Jurkat, Clone E6-1 (cell line): ENCODE measurements at regions not wholly inside any gene's neighbourhood (a gene's known extent, or its start where the extent isn't known, plus 50 kb on each side); places are given as distances from the start of the nearest gene placed in this dataset.

ENCODE experiments used
- DNase-seq: peaks from one replicate; pipeline ENCODE4 v3.0.0-alpha.2; 2011; ENCODE audit warnings: low read depth, low spot score
- H3K4me3 ChIP-seq: 2 replicates; pipeline ENCODE4 v1.5.1; 2011; ENCODE audit warnings: mild to moderate bottlenecking, low read length, control low read depth, moderate library complexity

DNA sequence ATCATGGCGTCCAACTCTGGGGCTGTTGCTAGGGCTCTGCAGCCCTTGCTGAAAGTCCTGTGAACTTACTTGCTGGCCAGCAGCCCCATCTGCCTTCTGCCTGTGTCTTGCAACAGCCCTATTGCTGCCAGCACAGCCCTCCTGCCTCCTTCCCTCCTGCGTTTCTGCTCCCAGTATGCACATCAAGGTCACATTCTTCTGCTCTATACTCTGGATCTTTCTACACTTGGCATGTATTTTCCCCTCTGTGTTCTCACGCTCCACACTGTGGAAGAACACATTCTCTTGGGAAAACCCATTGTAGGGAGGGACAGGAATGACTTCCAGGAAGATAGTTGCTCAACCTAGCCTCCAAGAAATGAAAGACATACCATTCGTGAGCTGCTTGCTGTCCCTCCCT is 80.9 kb upstream of the PHACTR2 start:
- H3K4me3 ChIP-seq, result no peak overlapping the region
- DNase-seq, result no peak

GRCh38 chr6:143595251-143596036 is 82.3 kb upstream of the PHACTR2 start:
- no peak for DNase-seq
- H3K4me3 ChIP-seq, result no peak overlapping the region

DNA sequence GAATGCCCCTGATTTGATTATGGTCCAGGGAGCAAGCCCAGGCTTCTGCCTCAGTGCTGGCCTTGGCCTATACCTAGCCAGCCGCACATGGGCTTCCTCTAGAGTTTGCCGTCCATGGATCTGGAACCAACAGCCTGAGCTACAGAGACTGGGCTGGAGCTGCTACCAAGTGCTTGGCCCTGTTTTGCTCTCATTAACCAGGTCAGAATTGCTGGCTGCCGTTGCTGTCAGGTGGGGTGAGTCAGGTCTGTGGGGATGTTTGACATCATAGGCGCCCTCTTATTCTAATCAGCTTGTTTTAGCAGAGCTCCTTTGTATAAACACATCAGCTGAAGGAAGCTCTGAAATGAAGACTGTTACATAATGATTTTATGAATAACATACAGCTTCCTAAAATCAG is 83.1 kb upstream of the PHACTR2 start:
- H3K4me3 ChIP-seq, result no peak overlapping the region
- DNase-seq, result no peak

DNA sequence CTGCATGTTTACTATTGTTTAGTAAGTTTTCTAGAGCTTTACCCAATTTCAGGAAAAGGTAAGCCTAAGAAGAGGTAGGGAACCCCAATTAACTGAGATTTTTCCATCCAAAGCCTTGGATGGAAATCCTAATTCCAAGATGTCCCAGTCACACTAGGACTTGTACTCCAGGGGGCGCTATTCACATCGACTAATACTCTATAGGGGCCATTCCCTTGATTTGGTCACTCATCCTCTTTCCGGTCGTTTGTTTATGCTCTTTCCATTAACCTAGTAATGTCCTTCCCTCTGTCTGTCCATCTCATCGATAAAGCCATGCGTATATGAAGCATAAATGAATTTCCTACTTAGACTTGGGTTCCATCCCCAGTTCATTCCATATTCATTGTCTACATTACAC is 80.8 kb upstream of the FUCA2 start:
- DNase-seq, result no peak

DNA sequence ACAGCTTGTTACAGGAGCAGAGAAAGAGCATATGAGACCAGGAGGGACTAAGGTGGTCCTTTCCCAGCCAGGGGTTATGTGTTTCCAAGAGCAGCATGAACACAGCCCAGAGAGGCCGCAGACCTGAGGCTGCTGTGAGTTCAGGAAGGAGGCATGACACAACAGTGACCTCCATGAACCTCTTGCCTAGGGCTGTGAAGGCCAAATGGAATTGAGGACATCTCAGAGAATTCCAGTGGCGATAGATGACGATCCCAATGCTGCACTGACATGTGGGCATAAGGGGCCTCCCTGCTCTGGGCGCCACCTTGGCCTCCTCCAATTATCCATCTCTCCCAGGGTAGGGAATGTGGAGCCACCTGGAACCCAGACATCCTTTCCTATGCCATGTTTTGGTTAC is 79.9 kb upstream of the FUCA2 start:
- DNase-seq, result no peak
- no peak overlapping the region for H3K4me3 ChIP-seq

More for the DNA sequence above, 80.8 kb upstream of the FUCA2 start:
- no peak overlapping the region for H3K4me3 ChIP-seq

DNA sequence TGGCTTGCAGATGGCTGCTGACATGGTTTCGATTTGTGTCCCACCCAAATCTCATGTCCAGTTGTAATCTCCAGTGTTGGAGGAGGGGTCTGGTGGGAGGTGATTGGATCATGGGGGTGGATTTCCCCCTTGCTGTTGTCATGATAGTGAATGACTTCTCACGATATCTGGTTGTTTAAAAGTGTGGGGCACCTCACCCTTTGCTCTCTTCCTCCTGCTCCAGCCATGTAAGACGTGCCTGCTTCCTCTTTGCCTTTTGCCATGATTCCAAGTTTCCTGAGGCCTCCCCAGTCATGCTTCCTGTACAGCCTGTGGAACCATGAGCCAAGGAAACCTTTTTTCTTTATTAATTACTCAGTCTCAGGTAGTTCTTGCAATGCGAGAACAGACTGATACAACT is 77.6 kb upstream of the FUCA2 start:
- H3K4me3 ChIP-seq, result no peak overlapping the region
- no peak for DNase-seq

DNA sequence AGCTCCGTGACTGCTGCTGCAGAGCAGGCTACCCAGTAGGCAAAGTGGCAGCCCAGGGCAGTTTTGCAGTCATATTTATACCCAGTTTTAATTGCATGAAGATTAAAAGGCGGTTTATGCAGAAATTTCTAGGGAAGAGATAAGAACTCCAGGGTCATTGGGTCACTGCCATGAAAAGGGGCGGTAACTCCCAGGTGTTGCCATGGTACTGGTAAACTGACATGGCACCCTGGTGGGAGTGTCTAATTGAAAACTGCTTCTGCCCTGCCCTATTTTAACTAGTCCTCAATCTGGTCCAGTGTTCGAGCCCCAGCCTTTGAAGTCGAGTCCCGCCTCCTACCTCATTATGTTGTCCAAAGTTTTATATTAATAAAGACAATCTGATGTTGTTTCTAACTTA is 75.0 kb upstream of the FUCA2 start:
- no peak overlapping the region for H3K4me3 ChIP-seq
- no peak for DNase-seq

DNA sequence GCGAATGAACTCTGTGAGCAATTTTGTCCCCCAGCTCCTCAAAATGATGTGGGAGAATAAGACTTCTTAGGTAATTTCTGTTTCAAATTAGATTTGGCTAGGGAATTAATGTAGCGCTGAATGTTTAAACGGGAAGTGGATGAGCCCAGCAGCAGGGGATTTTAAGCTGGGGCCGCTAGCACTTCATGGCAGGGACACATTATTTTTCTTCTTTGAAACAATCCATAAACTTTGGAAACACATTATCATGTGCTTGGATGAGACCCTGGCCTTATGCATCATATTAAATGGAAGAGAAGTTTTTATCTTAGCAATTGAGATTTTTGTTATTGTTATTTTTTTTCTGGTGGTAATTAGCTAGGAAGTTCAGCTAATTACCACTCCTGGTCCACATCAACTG is 74.2 kb upstream of the FUCA2 start:
- H3K4me3 ChIP-seq, result no peak overlapping the region
- DNase-seq, result no peak

DNA sequence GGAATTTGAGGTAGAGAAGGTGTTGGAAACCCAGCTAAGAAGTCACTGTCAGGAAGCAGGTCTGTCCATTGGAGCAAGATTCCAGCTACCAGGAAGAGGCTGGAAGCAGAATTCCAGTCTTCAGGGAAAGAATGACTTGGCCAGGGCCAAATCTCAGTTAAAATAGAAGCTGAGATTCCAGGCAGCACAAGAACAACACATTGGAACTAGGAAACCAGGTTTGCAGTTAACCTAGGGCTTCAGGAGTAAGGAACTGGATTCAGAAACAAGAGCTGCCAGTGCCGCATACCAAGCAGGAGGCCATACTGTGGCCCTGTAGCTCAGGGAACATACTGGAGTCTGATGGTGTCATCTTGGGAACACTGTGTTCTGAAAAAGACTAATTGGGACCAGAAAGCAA is 73.7 kb upstream of the FUCA2 start:
- H3K4me3 ChIP-seq, result no peak overlapping the region
- DNase-seq, result no peak

GRCh38 chr6:143583542-143584327 is 72.2 kb upstream of the FUCA2 start:
- no peak for DNase-seq

GRCh38 chr6:143581835-143582480 is 70.4 kb upstream of the FUCA2 start:
- no peak overlapping the region for H3K4me3 ChIP-seq
- no peak for DNase-seq

More at GRCh38 chr6:143583542-143584327, 72.2 kb upstream of the FUCA2 start:
- no peak overlapping the region for H3K4me3 ChIP-seq

DNA sequence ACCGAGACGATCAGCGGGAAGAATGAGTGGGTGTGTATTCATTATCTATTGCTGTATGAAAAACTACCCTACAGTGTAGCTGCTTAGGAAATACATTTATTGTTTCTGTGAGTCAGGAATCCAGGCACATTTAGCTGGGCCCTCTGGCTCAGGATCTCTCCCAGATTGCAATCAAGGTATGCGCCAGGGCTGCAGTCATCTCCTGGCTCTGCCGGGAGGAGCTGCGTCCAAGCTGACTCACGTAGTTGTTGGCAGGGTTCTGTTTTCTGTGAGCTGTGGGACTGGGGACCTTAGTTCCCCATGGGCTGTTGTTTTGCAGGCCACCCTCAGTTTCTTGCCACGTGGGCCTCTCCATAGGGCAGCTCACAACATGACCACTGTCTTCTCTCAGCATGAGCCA is 68.2 kb upstream of the FUCA2 start:
- H3K4me3 ChIP-seq, result no peak overlapping the region
- DNase-seq, result no peak

GRCh38 chr6:143578054-143578453 is 66.5 kb upstream of the FUCA2 start:
- no peak overlapping the region for H3K4me3 ChIP-seq
- no peak for DNase-seq

DNA sequence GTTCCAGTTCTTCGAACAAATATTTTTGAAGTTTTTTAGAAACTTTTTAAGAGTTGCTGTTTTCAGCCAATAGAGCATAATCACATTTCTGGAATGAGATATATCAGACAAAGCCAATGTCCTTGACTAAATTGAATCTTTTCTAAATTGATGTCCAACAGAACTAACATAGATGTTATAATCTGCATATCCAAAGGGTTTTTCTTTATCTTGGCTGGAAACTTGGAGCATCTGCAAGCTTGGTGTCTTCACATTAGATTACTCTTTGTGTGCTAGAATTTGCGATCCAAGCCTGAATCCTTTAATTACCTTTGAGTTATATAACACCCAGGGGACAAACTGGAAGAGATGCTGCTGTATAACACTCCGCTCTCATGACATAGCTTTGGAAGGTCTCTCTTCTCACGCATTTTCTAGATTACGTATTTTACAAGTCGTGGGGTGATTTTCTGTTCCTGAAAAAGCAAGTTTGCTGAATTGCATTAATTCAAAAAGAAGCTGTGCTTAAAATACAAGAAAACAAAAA is 64.4 kb upstream of the FUCA2 start:
- no peak overlapping the region for H3K4me3 ChIP-seq
- no peak for DNase-seq

- peak; percentile 77 for DNase-seq
- H3K4me3 ChIP-seq, result no peak overlapping the region
Observed at GRCh38 chr6:143575440-143575839, 63.9 kb upstream of the FUCA2 start.

DNA sequence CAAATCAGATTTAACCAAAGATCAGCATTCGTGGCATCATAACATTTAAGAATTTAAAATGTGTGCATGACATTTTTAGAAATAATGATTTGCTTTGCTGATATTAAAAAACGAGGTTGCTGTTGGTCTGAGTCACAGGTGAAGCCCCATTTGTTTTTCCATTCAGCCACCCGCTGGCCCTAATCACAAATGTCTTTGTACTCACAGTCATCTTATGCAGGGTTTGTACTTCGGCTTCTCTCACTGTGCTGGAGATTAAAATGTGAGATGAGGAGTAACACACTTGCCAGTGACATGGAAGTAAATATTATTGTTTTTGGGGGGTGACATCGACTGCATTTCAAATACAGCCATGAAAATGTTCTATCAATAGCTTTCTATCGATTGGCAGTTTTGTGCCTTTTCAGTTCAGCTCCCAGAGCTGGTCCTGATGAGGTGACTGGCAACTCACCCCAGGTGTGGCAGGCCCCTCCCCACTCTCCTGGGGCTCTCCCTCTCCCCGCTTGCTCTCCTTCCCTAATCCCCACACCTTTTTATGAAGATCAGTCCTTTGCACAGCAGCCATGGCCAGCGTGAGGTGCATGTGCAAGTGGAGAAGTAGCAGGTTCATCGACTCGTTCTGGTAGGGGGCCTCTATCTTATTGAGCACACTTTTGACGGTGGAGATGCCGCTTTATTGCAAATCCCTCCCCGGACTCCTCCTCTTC is 58.8 kb upstream of the FUCA2 start:
- no peak for DNase-seq

DNA sequence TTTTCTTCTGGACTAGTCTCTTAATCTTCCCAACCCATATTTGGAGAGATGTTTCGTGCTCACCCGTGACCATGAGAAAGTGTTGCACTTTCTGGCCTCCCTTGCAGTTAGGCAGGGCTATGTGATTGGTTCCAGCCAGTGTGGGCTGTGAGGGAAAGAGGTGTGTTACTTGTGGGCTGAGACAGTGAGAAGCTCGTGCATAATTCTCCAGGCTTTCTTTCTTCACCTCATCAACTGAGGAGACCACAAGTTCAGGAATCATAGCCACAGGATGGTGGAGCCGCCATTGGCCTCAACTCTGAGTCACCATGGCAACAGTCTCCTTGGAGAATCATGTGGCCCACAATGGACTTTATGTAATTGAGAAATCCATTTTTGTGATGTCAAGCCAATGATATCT is 57.5 kb upstream of the FUCA2 start:
- H3K4me3 ChIP-seq, result no peak overlapping the region
- DNase-seq, result no peak

More for the DNA sequence above, 58.8 kb upstream of the FUCA2 start:
- H3K4me3 ChIP-seq, result no peak overlapping the region

- H3K4me3 ChIP-seq, result no peak overlapping the region
- no peak for DNase-seq
Observed at GRCh38 chr6:143564484-143565017, 53.0 kb upstream of the FUCA2 start.

DNA sequence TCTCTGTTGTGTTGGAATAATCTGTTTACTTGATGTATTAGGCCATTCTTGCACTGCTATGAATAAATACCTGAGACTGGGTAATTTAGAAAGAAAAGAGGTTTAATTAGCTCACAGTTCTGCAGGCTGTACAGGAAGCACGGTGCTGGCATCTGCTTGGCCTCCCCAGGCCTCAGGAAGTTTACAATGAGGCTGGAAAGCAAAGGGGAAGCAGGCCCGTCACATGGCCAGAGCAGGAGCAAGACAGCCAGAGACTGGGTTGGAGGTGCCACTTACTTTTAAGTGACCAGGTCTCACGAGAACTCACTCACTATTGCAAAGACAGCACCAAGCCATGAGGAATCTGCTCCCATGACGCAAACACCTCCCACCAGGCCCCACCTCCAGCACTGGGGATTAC is 50.6 kb upstream of the FUCA2 start:
- H3K4me3 ChIP-seq, result no peak overlapping the region
- no peak for DNase-seq
